Nephron progenitor cell (in vitro differentiated cells): ENCODE measurements at regions not wholly inside any gene's neighbourhood (a gene's known extent, or its start where the extent isn't known, plus 50 kb on each side); places are given as distances from the start of the nearest gene placed in this dataset.
"Not testable (repeated sequence)": the region's sequence is repeated elsewhere in the genome, so short reads cannot be mapped to it uniquely, and the experiment has no call there.

Experiments
- DNase-seq: peaks from one replicate; pipeline ENCODE4 v3.0.0; 2021
- H3K27ac Mint-ChIP-seq: 2 replicates; pipeline ENCODE4 v1.8.0; 2021; ENCODE audit warnings: mild to moderate bottlenecking, moderate library complexity, mixed read lengths
- H3K27me3 Mint-ChIP-seq: 2 replicates; pipeline ENCODE4 v1.8.0; 2021; ENCODE audit warnings: mild to moderate bottlenecking, low read depth, mixed read lengths; ENCODE audit not compliant: poor library complexity
- H3K36me3 Mint-ChIP-seq: 2 replicates; pipeline ENCODE4 v1.8.0; 2021; ENCODE audit warnings: low read depth, mixed read lengths
- H3K4me1 Mint-ChIP-seq: 2 replicates; pipeline ENCODE4 v1.8.0; 2021; ENCODE audit warnings: mixed read lengths
- H3K4me3 Mint-ChIP-seq: 2 replicates; pipeline ENCODE4 v1.8.0; 2021; ENCODE audit warnings: mild to moderate bottlenecking, moderate library complexity, mixed read lengths
- H3K9me3 Mint-ChIP-seq: 2 replicates; pipeline ENCODE4 v1.8.0; 2021; ENCODE audit warnings: mild to moderate bottlenecking, moderate library complexity, mixed read lengths
- CTCF ChIP-seq: fragments of 200-600 bp; sonication (generic); IDR thresholded peaks from 2 replicates; pipeline ENCODE4 v1.5.0; 2021; ENCODE audit warnings: antibody characterized with exemption

GRCh38 chr1:197985351-197985750, 68.2 kb downstream of the LHX9 start:
- no peak for TF ChIP-seq CTCF
- Mint-ChIP-seq H3K27ac (no peak overlapping the region), H3K4me3 (no peak overlapping the region), H3K4me1 (no peaks in the 10 kb centered on the region), H3K9me3 (no peaks in the 10 kb centered on the region), H3K36me3 (no peaks in the 10 kb centered on the region), H3K27me3 (peaks cover 3% of the 10 kb centered on the region)
- DNase-seq, result no peak

- DNase-seq, result no peak
- peaks cover 3% of the 10 kb centered on the region for H3K27me3 Mint-ChIP-seq
- H3K9me3 Mint-ChIP-seq, result no peaks in the 10 kb centered on the region
- H3K36me3 Mint-ChIP-seq, result no peaks in the 10 kb centered on the region
- H3K4me3 Mint-ChIP-seq, result no peak overlapping the region
- no peak overlapping the region for H3K27ac Mint-ChIP-seq
- no peak for TF ChIP-seq CTCF
- H3K4me1 Mint-ChIP-seq, result no peaks in the 10 kb centered on the region
These were observed 69.6 kb downstream of the LHX9 start for GRCh38 chr1:197986817-197987216.

- no peak for TF ChIP-seq CTCF
- no peak for DNase-seq
These were observed 70.1 kb downstream of the LHX9 start for GRCh38 chr1:197987294-197987693.

GRCh38 chr1:197988581-197988980, 71.4 kb downstream of the LHX9 start:
- not testable (repeated sequence) for H3K9me3 Mint-ChIP-seq, H3K27ac Mint-ChIP-seq, DNase-seq, H3K4me1 Mint-ChIP-seq, H3K4me3 Mint-ChIP-seq, H3K27me3 Mint-ChIP-seq, H3K36me3 Mint-ChIP-seq

More at GRCh38 chr1:197987294-197987693, 70.1 kb downstream of the LHX9 start:
- H3K4me3 Mint-ChIP-seq, result no peak overlapping the region
- no peaks in the 10 kb centered on the region for H3K4me1 Mint-ChIP-seq
- peaks cover 3% of the 10 kb centered on the region for H3K27me3 Mint-ChIP-seq
- no peaks in the 10 kb centered on the region for H3K36me3 Mint-ChIP-seq
- no peak overlapping the region for H3K27ac Mint-ChIP-seq
- H3K9me3 Mint-ChIP-seq, result no peaks in the 10 kb centered on the region

GRCh38 chr1:197989058-197989457, 71.9 kb downstream of the LHX9 start:
- Mint-ChIP-seq H3K27ac (no peak overlapping the region), H3K4me3 (no peak overlapping the region), H3K36me3 (no peaks in the 10 kb centered on the region), H3K27me3 (peaks cover 3% of the 10 kb centered on the region), H3K9me3 (no peaks in the 10 kb centered on the region), H3K4me1 (no peaks in the 10 kb centered on the region)
- DNase-seq, result no peak
- TF ChIP-seq CTCF, result no peak

- no peak for TF ChIP-seq CTCF
These were observed 74.4 kb downstream of the LHX9 start for GRCh38 chr1:197991594-197991993.

More at GRCh38 chr1:197991594-197991993, 74.4 kb downstream of the LHX9 start:
- H3K27ac Mint-ChIP-seq, result no peak overlapping the region
- no peak for DNase-seq
- no peak overlapping the region for H3K4me3 Mint-ChIP-seq
- no peaks in the 10 kb centered on the region for H3K4me1 Mint-ChIP-seq
- H3K27me3 Mint-ChIP-seq, result peaks cover 7% of the 10 kb centered on the region
- H3K36me3 Mint-ChIP-seq, result no peaks in the 10 kb centered on the region
- no peaks in the 10 kb centered on the region for H3K9me3 Mint-ChIP-seq
